Fibroblast of skin of left quadriceps (primary cell): ENCODE measurements at regions not wholly inside any gene's neighbourhood (a gene's known extent, or its start where the extent isn't known, plus 50 kb on each side); places are given as distances from the start of the nearest gene placed in this dataset.
A peak's percentile ranks its signal among the peaks of the same experiment; 100 is the strongest.
"Not testable (repeated sequence)": the region's sequence is repeated elsewhere in the genome, so short reads cannot be mapped to it uniquely, and the experiment has no call there.

Experiments
- DNase-seq, 2 experiments: peaks; one replicate each; pipeline ENCODE4 v3.0.0-alpha.2; 2013; ENCODE audit warnings: low read depth in 2 of 2

- peak in 1 of 2 experiments; percentile 0 for DNase-seq
Measured at GRCh38 chr9:66601472-66601871, 299.1 kb upstream of the ZNF658 start.

- not testable (repeated sequence) for DNase-seq
Measured at GRCh38 chr9:66631521-66632046, 268.9 kb upstream of the ZNF658 start.

GRCh38 chr9:66647675-66648074, 252.8 kb upstream of the ZNF658 start:
- not testable (repeated sequence) for DNase-seq

GRCh38 chr9:66690242-66690641, 210.3 kb upstream of the ZNF658 start:
- not testable (repeated sequence) for DNase-seq

- DNase-seq: not testable (repeated sequence)
Measured at GRCh38 chr9:66695561-66696240, 204.8 kb upstream of the ZNF658 start.

GRCh38 chr9:66697343-66698065, 203.0 kb upstream of the ZNF658 start:
- not testable (repeated sequence) for DNase-seq

- not testable (repeated sequence) for DNase-seq
Measured at GRCh38 chr9:66698066-66698455, 202.5 kb upstream of the ZNF658 start.

- not testable (repeated sequence) for DNase-seq
Measured at GRCh38 chr9:66701411-66702377, 198.8 kb upstream of the ZNF658 start.

GRCh38 chr9:66711553-66711952, 189.0 kb upstream of the ZNF658 start:
- not testable (repeated sequence) for DNase-seq

GRCh38 chr9:66712870-66713269, 187.7 kb upstream of the ZNF658 start:
- not testable (repeated sequence) for DNase-seq

GRCh38 chr9:66713552-66713951, 187.0 kb upstream of the ZNF658 start:
- not testable (repeated sequence) for DNase-seq

GRCh38 chr9:66720845-66721244, 179.7 kb upstream of the ZNF658 start:
- DNase-seq: not testable (repeated sequence)

- DNase-seq: not testable (repeated sequence)
Measured at GRCh38 chr9:66727540-66727939, 173.0 kb upstream of the ZNF658 start.

GRCh38 chr9:66736686-66737085, 163.8 kb upstream of the ZNF658 start:
- not testable (repeated sequence) for DNase-seq

- DNase-seq: not testable (repeated sequence)
Measured at GRCh38 chr9:66738418-66738817, 162.1 kb upstream of the ZNF658 start.

- not testable (repeated sequence) for DNase-seq
Measured at GRCh38 chr9:66740136-66740535, 160.4 kb upstream of the ZNF658 start.

GRCh38 chr9:66745846-66746245, 154.7 kb upstream of the ZNF658 start:
- not testable (repeated sequence) for DNase-seq

GRCh38 chr9:66752324-66752923, 148.1 kb upstream of the ZNF658 start:
- not testable (repeated sequence) for DNase-seq

- not testable (repeated sequence) for DNase-seq
Measured at GRCh38 chr9:66759825-66760492, 140.6 kb upstream of the ZNF658 start.

- not testable (repeated sequence) for DNase-seq
Measured at GRCh38 chr9:66764799-66765493, 135.6 kb upstream of the ZNF658 start.
